Limb (tissue), 2 donors: ENCODE measurements at regions not wholly inside any gene's neighbourhood (a gene's known extent, or its start where the extent isn't known, plus 50 kb on each side); places are given as distances from the start of the nearest gene placed in this dataset.
"Not testable (repeated sequence)": the region's sequence is repeated elsewhere in the genome, so short reads cannot be mapped to it uniquely, and the experiment has no call there.

Experiments
- DNase-seq, 2 donors: peaks; one replicate each; pipeline ENCODE4 v3.0.0-alpha.2; 2016; ENCODE audit errors: extremely low spot score in 2 of 2

DNA sequence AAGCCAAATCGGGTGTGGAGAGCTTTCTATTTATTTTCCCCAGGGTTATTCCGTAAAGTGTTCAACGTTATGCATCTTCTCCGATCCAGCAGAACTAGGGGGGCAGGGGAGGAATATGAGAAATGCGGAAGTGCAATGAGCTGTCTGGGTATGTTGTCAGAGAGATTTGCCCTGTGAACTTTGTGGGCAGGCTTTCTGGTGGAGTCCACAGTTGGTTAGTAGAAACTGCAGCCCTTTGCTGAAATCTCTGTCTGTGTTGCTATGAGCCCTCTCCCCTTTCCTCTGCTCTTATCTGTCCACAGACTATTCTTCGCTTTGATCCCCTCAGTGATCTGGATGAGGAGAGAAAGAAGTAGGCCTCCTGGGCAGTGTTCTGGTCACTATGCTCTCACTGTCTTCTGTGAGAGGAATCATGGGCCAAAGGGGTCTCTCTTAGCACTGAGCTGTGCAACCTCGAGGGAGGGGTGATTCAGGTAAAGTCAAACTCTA is 158.9 kb upstream of the FUT9 start:
- DNase-seq = no peak

DNA sequence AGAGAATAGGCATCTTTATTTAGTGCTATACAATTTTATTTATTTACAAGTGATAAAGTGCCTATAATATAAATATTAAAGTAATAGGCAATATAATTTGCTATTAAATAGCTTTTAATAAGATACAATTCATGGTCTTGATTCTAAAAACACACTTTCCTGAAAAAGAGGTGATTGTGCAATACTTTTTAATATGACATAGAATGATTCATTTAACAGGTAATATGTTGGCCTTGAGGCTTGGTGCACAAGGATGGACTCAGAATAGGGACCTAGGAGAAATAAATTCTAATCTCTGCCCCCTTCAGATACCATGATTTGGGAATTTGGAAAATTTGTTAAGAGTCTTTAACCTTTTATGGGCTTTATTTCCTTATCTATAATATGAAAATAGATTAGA is 149.9 kb upstream of the FUT9 start:
- DNase-seq = no peak

GRCh38 chr6:95866732-95867131 is 149.0 kb upstream of the FUT9 start:
- DNase-seq = no peak

DNA sequence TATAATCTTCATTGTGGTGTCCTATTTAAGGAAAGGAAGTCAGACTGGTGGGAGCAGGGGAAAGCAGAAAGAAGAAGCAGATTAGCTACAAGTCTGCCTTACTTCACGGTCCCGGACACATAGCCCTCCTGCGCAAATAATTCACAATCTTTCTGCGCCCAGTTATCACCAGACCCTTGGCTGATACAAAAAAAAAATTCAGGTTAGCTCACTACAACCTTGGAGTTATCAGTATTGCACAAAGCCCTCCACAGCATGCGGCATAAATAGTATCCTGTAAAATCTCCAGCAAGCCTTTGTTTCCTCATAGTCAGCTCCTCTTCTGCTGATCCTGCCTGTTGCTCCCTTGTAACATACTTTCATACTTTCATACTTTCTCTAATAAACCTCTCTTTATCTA is 148.6 kb upstream of the FUT9 start:
- no peak for DNase-seq

DNA sequence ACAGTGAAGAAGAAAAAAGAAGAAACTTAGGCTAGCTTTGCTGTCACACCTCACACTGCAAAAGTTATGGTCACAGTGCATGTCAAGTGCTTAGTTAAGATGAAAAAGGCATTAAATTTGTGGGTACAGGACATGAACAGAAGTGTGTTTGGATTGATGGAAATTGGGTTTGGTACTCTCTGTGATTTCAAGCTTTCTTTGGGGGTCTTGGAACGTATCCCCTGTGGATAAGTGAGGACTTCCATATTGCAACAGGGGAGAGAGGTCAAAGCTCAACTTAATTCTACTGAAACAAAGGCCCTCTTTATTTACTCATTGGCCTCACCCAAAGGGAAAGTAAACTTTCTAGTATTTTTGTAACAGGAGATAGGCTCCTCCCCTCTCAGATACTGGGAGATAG is 138.3 kb upstream of the FUT9 start:
- no peak for DNase-seq

DNA sequence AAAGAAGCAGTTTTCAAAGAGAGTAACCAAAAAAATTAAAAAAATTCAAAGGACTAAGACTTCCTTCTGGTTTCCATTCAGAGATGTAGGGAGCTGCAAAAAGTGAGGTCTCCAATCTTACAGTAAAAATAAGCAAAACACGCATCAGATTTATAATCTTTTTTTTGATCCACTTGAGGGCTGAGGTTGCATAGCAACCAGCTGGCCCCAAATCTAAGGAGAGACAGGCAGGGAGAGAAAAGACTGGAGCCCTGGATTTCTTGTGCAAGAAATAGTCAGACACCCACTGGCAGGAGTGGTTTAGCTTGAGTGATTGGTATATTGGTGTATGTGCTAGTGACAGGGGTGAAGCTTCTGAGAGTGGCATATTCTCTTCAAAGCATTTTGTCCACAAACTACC is 135.9 kb upstream of the FUT9 start:
- DNase-seq = no peak

- peak in 1 of 2 donors; percentile 14 for DNase-seq
Observed at GRCh38 chr6:95882371-95882770, 133.4 kb upstream of the FUT9 start.

- DNase-seq = not testable (repeated sequence)
Observed at GRCh38 chr6:95888711-95889110, 127.1 kb upstream of the FUT9 start.

- no peak for DNase-seq
Observed at GRCh38 chr6:95905132-95905531, 110.6 kb upstream of the FUT9 start.

GRCh38 chr6:95917034-95917433 is 98.7 kb upstream of the FUT9 start:
- DNase-seq = no peak

- DNase-seq = no peak
Observed at GRCh38 chr6:95923518-95923917, 92.3 kb upstream of the FUT9 start.

DNA sequence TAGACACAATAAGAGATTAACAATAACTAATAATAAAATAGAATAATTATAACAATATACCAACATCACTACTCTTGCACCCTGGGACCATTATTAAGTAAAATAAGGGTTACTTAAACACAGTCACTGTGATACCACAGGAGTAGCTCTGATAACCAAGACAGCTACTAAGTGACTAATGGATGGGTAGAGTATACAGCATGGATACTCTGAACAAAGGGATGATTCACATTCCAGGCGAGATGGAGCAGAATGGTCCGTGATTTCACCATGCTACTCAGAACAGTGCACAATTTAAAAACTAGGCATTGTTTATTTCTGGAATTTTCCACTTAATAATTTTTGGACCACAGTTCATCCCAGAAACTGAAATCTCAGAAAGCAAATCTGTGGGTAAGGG is 80.0 kb upstream of the FUT9 start:
- DNase-seq = no peak

- no peak for DNase-seq
Observed at GRCh38 chr6:95946906-95947305, 68.9 kb upstream of the FUT9 start.

GRCh38 chr6:95948324-95948723 is 67.5 kb upstream of the FUT9 start:
- no peak for DNase-seq

GRCh38 chr6:95949985-95950384 is 65.8 kb upstream of the FUT9 start:
- no peak for DNase-seq

- DNase-seq = no peak
Observed at GRCh38 chr6:95958686-95959085, 57.1 kb upstream of the FUT9 start.

- DNase-seq = no peak
Observed at GRCh38 chr6:95959261-95959660, 56.5 kb upstream of the FUT9 start.
